ENCODE measurements at regions not wholly inside any gene's neighbourhood (a gene's known extent, or its start where the extent isn't known, plus 50 kb on each side); places are given as distances from the start of the nearest gene placed in this dataset.

DNA sequence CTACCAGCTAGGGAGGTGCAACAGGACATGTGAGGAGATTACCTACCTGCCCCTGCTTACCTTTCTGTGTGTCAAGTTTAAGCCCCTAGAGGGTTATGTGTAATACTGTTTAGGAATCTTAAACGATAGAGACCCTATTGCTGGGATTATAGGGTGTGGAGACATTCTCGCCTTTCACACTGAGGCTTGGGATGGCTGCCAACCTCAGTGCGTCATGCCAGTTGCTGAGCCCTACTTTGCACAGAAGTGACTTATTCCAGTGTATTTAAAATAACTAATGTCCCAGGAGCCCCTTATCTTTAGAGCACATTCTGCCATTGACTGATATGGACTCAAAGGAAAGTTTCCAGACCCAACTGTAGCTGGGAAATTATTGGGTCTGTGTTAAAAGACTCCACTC is 76.6 kb upstream of the XPA start:
- TF ChIP-seq, protein P1, sequence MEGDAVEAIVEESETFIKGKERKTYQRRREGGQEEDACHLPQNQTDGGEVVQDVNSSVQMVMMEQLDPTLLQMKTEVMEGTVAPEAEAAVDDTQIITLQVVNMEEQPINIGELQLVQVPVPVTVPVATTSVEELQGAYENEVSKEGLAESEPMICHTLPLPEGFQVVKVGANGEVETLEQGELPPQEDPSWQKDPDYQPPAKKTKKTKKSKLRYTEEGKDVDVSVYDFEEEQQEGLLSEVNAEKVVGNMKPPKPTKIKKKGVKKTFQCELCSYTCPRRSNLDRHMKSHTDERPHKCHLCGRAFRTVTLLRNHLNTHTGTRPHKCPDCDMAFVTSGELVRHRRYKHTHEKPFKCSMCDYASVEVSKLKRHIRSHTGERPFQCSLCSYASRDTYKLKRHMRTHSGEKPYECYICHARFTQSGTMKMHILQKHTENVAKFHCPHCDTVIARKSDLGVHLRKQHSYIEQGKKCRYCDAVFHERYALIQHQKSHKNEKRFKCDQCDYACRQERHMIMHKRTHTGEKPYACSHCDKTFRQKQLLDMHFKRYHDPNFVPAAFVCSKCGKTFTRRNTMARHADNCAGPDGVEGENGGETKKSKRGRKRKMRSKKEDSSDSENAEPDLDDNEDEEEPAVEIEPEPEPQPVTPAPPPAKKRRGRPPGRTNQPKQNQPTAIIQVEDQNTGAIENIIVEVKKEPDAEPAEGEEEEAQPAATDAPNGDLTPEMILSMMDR (IDR thresholded peaks at IDR 0.05), result no peak
- TF ChIP-seq POLR2A (IDR thresholded peaks at IDR 0.05), result no peak

Measured in esophagus squamous epithelium (tissue), 4 donors.